A549 (cell line): ENCODE measurements at regions not wholly inside any gene's neighbourhood (a gene's known extent, or its start where the extent isn't known, plus 50 kb on each side); places are given as distances from the start of the nearest gene placed in this dataset.

ENCODE experiments used
- CTCF ChIP-seq: fragments of >200 bp; sonication (Bioruptor Twin); formaldehyde crosslinking; IDR thresholded peaks from 3 replicates; pipeline ENCODE4 v1.5.1; 2016
- EHMT2 ChIP-seq: fragments of 200-600 bp; sonication (generic); IDR thresholded peaks from 2 replicates; pipeline ENCODE4 v1.6.1; 2016; ENCODE audit warnings: antibody characterized with exemption, low read depth, mild to moderate bottlenecking, moderate library complexity
- EP300 ChIP-seq, 2 experiments: fragments of >200 bp; sonication (Bioruptor Twin); formaldehyde crosslinking; IDR thresholded peaks; 2 replicates in 1 of 2; 3 replicates in 1 of 2; pipeline ENCODE4 v1.6.1; 2016 to 2017
- MAX ChIP-seq: IDR thresholded peaks from 2 replicates; pipeline ENCODE4 v1.6.1; 2012
- NR3C1 ChIP-seq: fragments of >200 bp; sonication (Bioruptor Twin); formaldehyde crosslinking; IDR thresholded peaks from 3 replicates; pipeline ENCODE4 v1.6.1; 2017
- POLR2A ChIP-seq: IDR thresholded peaks from 2 replicates; pipeline ENCODE4 v1.6.1; 2012; ENCODE audit warnings: mild to moderate bottlenecking, low read length
- POLR2AphosphoS2 ChIP-seq: conservative IDR thresholded peaks from 2 replicates; pipeline ENCODE4 v1.6.1; 2012; ENCODE audit warnings: low read length, improper control_type of control experiment, inconsistent platforms
- RFX5 ChIP-seq: fragments of 450-650 bp; IDR thresholded peaks from 2 replicates; pipeline ENCODE4 v1.7.1; 2014; ENCODE audit warnings: antibody characterized with exemption, mild to moderate bottlenecking, moderate library complexity
- USF2 ChIP-seq: fragments of 450-650 bp; IDR thresholded peaks from 2 replicates; pipeline ENCODE4 v1.6.1; 2014; ENCODE audit warnings: antibody characterized with exemption

- no peak for TF ChIP-seq EHMT2
- TF ChIP-seq POLR2AphosphoS2 = no peak
- no peak for TF ChIP-seq MAX
- no peak for TF ChIP-seq EP300 (IDR thresholded peaks at IDR 0.05)
- TF ChIP-seq NR3C1 = no peak
- no peak for TF ChIP-seq RFX5
- TF ChIP-seq CTCF = no peak
- TF ChIP-seq USF2 = no peak
- TF ChIP-seq POLR2A = no peak
Measured at GRCh38 chr12:34208331-34209258, 186.3 kb downstream of the ALG10 start.
